Keratinocyte (primary cell): ENCODE measurements at regions not wholly inside any gene's neighbourhood (a gene's known extent, or its start where the extent isn't known, plus 50 kb on each side); places are given as distances from the start of the nearest gene placed in this dataset.
A peak's percentile ranks its signal among the peaks of the same experiment; 100 is the strongest.

Experiments
- DNase-seq: peaks from one replicate; pipeline ENCODE4 v3.0.0-alpha.2; 2011; ENCODE audit warnings: low read depth, missing footprints, low spot score
- FAIRE-seq: peaks from 2 replicates; lab custom pipeline; 2011; peaks lifted over from hg19 to GRCh38; lab: Jason Lieb, UNC
- H2AFZ ChIP-seq: 2 replicates; pipeline ENCODE4 v1.6.0; 2012; ENCODE audit warnings: low read length, control low read depth, inconsistent platforms; ENCODE audit not compliant: control insufficient read depth
- H3K27ac ChIP-seq: 2 replicates; pipeline ENCODE4 v1.5.1; 2011; ENCODE audit warnings: low read length; ENCODE audit not compliant: control insufficient read depth, insufficient read depth
- H3K27me3 ChIP-seq: 3 replicates; pipeline ENCODE4 v1.6.0; 2011; ENCODE audit warnings: low read length; ENCODE audit not compliant: control insufficient read depth, insufficient read depth; ENCODE audit errors: extremely low read depth
- H3K36me3 ChIP-seq, 2 experiments: 2 replicates in 1 of 2; 3 replicates in 1 of 2; pipeline ENCODE4 v1.5.1; 2011; ENCODE audit warnings: low read length in 2 of 2, mild to moderate bottlenecking in 1 of 2; ENCODE audit not compliant: control insufficient read depth in 2 of 2, insufficient read depth in 2 of 2; ENCODE audit errors: extremely low read depth in 1 of 2
- H3K4me1 ChIP-seq: 3 replicates; pipeline ENCODE4 v1.5.1; 2011; ENCODE audit warnings: low read length; ENCODE audit not compliant: control insufficient read depth, insufficient read depth; ENCODE audit errors: extremely low read depth
- H3K4me2 ChIP-seq: 3 replicates; pipeline ENCODE4 v1.6.0; 2011; ENCODE audit warnings: low read depth, low read length; ENCODE audit not compliant: control insufficient read depth, insufficient read depth; ENCODE audit errors: extremely low read depth
- H3K4me3 ChIP-seq, 3 experiments: fragments of 200-600 bp in 1 of 3; sonication (generic) in 1 of 3; 2 replicates in 2 of 3; 3 replicates in 1 of 3; pipeline ENCODE4 v1.5.1; 2011 to 2016; ENCODE audit warnings: low read length in 3 of 3, mild to moderate bottlenecking in 3 of 3, control low read depth in 2 of 3, inconsistent platforms in 1 of 3, low read depth in 1 of 3, mixed read lengths in 1 of 3, mixed run types in 1 of 3, moderate library complexity in 1 of 3; ENCODE audit not compliant: control insufficient read depth in 2 of 3, insufficient read depth in 2 of 3; ENCODE audit errors: extremely low read depth in 1 of 3
- H3K79me2 ChIP-seq: 2 replicates; pipeline ENCODE4 v1.6.0; 2012; ENCODE audit warnings: low read length; ENCODE audit not compliant: control insufficient read depth, insufficient read depth
- H3K9ac ChIP-seq: 3 replicates; pipeline ENCODE4 v1.6.0; 2011; ENCODE audit warnings: low read length; ENCODE audit not compliant: control insufficient read depth, insufficient read depth; ENCODE audit errors: extremely low read depth
- H3K9me1 ChIP-seq: 3 replicates; pipeline ENCODE4 v1.6.0; 2011; ENCODE audit warnings: low read length; ENCODE audit not compliant: control insufficient read depth, insufficient read depth; ENCODE audit errors: extremely low read depth
- H3K9me3 ChIP-seq: 2 replicates; pipeline ENCODE4 v1.5.1; 2012; ENCODE audit warnings: low read depth, low read length; ENCODE audit not compliant: control insufficient read depth
- H4K20me1 ChIP-seq: 3 replicates; pipeline ENCODE4 v1.6.0; 2011; ENCODE audit warnings: low read length; ENCODE audit not compliant: control insufficient read depth, insufficient read depth; ENCODE audit errors: extremely low read depth
- EZH2 ChIP-seq: IDR thresholded peaks from one replicate; pipeline ENCODE4 v1.6.1; 2012; ENCODE audit warnings: inconsistent platforms, mild to moderate bottlenecking, low read length, moderate library complexity
- dilution Hi-C: fragments of 300-500 bp; cut with MboI; formaldehyde crosslinking; loops from one replicate; pipeline ENCODE4 v1.7.0; 2020; ENCODE audit warnings: low sequenced_read_pairs; ENCODE audit not compliant: extremely low pct_ligation_motif_present
- TF ChIP-seq, protein P1 (sequence below), 3 experiments: IDR thresholded peaks in 1 of 3; conservative IDR thresholded peaks in 1 of 3; optimal IDR thresholded peaks in 1 of 3; 2 replicates in 2 of 3; 3 replicates in 1 of 3; pipeline versions ENCODE3 to v1.5.1; 2011; ENCODE audit warnings: low read length in 3 of 3, mild to moderate bottlenecking in 3 of 3, moderate library complexity in 2 of 3, control low read depth in 1 of 3, inconsistent platforms in 1 of 3; ENCODE audit not compliant: insufficient read depth in 2 of 3; ENCODE audit errors: extremely low read depth in 1 of 3

DNA sequence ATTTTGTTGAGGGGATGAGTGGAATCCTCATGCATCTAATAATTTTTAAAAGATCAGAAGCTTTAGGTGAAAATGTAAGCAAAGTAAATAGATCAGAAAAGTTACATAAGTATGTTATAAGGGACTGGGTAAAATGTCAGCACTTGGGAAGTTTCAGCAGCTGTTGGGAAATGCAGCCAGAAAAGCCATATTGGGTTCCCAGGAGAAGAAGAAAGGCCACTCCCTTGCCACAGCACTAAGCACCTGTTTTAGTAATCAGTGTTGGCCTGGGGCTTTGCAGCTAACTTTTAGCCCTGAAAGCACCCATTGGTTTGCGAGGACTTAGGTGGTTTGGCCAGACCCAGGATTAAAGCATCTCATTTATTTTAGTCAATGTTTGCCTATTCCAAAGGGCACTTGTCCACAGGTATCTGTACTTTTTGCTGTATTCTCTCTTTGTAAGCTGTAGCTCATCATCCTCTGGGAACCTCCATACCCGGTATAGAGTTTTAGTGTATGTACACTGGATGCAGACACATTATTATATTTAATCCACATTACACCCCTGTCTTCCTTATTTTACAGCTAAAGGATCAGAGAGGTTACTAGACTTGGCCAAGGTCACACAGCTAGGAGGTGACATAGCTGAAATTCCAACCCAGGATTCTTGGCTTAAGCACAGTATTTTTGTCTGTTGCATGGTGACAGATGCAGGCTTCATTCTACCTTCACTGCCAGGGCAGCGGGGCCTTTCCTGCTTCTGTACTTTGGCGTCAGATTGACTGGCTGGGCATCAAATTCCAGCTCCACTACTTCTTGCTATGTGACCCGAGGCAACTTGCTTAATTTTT lies 127.7 kb upstream of the SESN3 start:
- TF ChIP-seq EZH2, result no peak
- TF ChIP-seq, protein P1, sequence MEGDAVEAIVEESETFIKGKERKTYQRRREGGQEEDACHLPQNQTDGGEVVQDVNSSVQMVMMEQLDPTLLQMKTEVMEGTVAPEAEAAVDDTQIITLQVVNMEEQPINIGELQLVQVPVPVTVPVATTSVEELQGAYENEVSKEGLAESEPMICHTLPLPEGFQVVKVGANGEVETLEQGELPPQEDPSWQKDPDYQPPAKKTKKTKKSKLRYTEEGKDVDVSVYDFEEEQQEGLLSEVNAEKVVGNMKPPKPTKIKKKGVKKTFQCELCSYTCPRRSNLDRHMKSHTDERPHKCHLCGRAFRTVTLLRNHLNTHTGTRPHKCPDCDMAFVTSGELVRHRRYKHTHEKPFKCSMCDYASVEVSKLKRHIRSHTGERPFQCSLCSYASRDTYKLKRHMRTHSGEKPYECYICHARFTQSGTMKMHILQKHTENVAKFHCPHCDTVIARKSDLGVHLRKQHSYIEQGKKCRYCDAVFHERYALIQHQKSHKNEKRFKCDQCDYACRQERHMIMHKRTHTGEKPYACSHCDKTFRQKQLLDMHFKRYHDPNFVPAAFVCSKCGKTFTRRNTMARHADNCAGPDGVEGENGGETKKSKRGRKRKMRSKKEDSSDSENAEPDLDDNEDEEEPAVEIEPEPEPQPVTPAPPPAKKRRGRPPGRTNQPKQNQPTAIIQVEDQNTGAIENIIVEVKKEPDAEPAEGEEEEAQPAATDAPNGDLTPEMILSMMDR (optimal IDR thresholded peaks at IDR 0.05 in 1 of 3, IDR thresholded peaks at IDR 0.05 in 1 of 3, conservative IDR thresholded peaks at IDR 0.05 in 1 of 3; ENCODE audit: extremely low read depth in 1 of 3, insufficient read depth in 2 of 3, low read length in 3 of 3), result no peak
- Histone ChIP-seq H2AFZ (peak overlapping the region; percentile 27), H3K4me1 (peaks cover 23% of the 10 kb centered on the region), H4K20me1 (no peaks in the 10 kb centered on the region), H3K4me3 (no peak overlapping the region), H3K9ac (no peak overlapping the region), H3K27ac (no peak overlapping the region), H3K27me3 (no peaks in the 10 kb centered on the region), H3K9me1 (no peaks in the 10 kb centered on the region), H3K79me2 (no peaks in the 10 kb centered on the region), H3K9me3 (no peaks in the 10 kb centered on the region), H3K36me3 (no peaks in the 10 kb centered on the region), H3K4me2 (peak overlapping the region; percentile 1)
- dilution Hi-C loops, result no loop called here
- FAIRE-seq, result peak; percentile 78
- no peak for DNase-seq

DNA sequence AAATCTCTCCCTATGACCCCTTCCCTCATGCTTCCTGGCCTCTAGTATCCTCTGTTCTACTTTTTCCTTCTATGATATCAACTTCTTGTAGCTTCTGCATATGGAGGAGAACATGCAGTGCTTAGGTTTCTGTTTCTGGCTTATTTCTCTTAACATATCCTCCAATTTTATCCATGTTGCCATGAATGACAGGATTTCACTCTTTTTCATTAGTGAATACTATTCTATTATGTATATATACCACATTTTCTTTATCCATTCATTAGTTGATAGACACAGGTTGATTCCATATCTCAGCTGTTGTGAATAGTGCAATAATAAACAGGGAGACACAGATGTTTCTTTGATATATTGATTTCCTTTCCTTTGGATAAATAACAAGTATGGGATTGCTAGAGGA lies 123.3 kb upstream of the SESN3 start:
- peaks cover 5% of the 10 kb centered on the region for H3K4me1 ChIP-seq
- no peak overlapping the region for H3K4me2 ChIP-seq
- no peaks in the 10 kb centered on the region for H3K9me3 ChIP-seq
- H3K27ac ChIP-seq, result no peak overlapping the region
- H3K4me3 ChIP-seq, result no peak overlapping the region
- H3K9ac ChIP-seq, result no peak overlapping the region
- dilution Hi-C loops, result no loop called here
- no peaks in the 10 kb centered on the region for H4K20me1 ChIP-seq
- H2AFZ ChIP-seq, result no peak overlapping the region
- H3K79me2 ChIP-seq, result no peaks in the 10 kb centered on the region
- no peaks in the 10 kb centered on the region for H3K9me1 ChIP-seq
- H3K27me3 ChIP-seq, result no peaks in the 10 kb centered on the region
- FAIRE-seq (no peak), DNase-seq (no peak)
- TF ChIP-seq, protein P1 (optimal IDR thresholded peaks at IDR 0.05 in 1 of 3, IDR thresholded peaks at IDR 0.05 in 1 of 3, conservative IDR thresholded peaks at IDR 0.05 in 1 of 3; ENCODE audit: extremely low read depth in 1 of 3, insufficient read depth in 2 of 3, low read length in 3 of 3), result no peak
- no peaks in the 10 kb centered on the region for H3K36me3 ChIP-seq
